ENCODE measurements at regions not wholly inside any gene's neighbourhood (a gene's known extent, or its start where the extent isn't known, plus 50 kb on each side); places are given as distances from the start of the nearest gene placed in this dataset.

DNA sequence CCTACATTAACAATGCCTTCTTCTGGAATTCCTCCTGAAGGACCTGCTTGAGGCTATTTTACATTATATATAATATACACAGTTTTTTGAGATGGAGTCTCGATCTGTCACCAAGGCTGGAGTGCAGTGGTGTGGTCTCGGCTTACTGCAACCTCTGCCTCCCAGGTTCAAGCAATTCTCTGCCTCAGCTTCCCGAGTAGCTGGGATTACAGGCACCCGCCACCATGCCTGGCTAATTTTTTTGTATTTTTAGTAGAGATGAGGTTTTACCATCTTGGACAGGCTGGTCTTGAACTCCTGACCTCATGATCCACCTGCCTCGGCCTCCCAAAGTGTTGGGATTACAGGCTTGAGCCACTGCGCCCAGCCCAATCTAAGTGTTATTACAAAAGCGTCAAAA lies 71.9 kb upstream of the PRR23C start:
- DNase-seq: peak; percentile 2

- DNase-seq: peak; percentile 29
These were observed 72.5 kb upstream of the PRR23C start for GRCh38 chr3:139117136-139117675.

GRCh38 chr3:139117883-139118760 lies 73.4 kb upstream of the PRR23C start:
- peak; percentile 35 for DNase-seq

GRCh38 chr3:139118835-139119234 lies 74.1 kb upstream of the PRR23C start:
- DNase-seq: peak; percentile 30

- peak; percentile 38 for DNase-seq
These were observed 74.8 kb upstream of the PRR23C start for GRCh38 chr3:139119331-139120025.

- peak; percentile 77 for DNase-seq
These were observed 75.7 kb upstream of the PRR23C start for GRCh38 chr3:139120086-139121056.

DNA sequence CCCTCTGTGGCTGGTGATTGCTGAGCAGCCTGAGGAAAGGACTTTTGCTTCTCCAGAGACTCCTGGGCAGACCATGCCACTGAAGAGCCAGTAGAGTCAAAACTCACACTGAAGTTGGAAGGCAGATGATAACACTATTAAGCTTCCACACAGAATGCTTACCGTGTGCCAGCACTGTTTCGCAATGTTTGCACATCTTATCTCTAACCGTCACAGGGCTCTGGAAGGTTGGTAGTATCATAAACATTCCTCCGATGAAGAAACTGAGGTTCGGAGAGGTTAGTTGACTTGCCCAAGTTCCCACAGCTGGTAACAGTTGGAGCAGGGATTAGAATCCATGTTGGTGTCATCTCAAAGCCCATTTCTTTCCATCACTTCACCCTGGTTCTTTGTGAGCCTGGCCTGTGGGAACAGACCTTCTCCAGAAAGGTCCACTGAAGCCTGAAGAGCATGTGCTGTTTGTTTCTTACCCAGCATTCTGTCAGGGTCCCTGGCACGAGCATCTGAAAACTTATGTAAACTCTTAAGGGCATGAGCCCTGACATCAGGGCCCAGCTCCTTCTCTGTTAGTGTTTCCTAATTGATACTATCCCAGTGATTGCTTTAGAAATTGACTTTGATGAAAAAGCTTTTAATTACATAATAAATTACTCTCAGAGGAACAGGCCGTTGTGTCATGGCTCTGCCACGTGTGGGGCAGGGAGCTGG lies 77.0 kb upstream of the PRR23C start:
- peak; percentile 28 for DNase-seq

DNA sequence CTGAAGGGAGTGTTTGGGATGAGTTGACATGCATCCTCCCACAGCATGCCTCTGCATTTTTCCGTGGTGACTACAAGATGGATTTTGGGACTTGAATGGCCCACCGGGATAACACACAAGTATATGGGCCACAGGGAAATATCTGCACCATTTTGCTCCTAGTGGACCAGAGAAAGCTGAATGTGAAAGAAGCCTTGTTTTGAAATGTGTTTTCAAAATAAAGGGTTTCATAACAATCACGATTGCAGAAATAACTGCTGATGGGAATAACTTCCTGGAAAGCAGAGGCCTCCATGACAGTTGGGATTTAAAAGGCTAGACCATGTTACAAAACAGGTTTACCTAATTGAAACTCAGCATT lies 77.5 kb upstream of the PRR23C start:
- DNase-seq: peak; percentile 38

DNA sequence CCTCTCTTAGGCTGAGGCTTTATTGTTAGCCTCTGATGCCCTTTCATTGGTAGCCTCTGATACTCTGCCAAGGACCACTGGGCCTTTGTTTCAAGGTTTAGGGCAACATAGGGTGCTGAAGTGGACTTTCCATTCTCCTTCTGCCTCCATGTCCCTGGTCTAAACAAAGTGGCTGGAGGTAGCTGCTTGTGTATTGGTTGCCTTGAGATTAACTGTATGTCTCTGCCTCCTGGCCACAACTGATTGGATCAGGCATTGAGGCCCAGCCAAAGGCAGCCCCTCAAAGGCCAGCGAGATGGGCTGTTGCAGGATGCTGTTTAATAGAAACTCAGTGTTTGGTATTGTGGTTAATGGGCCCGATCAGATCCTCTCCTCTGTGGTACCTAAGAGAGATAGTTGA lies 77.9 kb upstream of the PRR23C start:
- peak; percentile 2 for DNase-seq

GRCh38 chr3:139123377-139124095 lies 78.8 kb upstream of the PRR23C start:
- DNase-seq: peak; percentile 28

DNA sequence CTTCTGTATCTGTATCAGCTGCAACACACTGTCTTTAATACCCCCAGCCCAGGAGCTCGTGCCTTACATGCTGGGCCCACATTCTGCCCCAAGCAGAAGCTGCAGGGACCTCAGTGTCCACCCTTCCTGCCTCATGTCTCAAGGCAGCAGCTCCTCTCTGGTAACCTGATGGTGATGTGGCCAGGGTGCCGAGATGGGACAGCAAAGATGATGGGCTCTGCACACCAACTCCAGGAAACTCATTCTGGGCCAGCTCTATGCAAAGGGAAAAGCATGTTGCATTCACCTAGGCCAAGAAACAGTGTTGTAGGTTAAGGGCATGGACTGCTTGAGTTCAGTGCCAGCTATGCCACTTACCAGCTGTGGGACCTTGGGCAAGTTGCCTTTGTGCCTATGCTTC lies 79.5 kb upstream of the PRR23C start:
- DNase-seq: peak; percentile 11

DNA sequence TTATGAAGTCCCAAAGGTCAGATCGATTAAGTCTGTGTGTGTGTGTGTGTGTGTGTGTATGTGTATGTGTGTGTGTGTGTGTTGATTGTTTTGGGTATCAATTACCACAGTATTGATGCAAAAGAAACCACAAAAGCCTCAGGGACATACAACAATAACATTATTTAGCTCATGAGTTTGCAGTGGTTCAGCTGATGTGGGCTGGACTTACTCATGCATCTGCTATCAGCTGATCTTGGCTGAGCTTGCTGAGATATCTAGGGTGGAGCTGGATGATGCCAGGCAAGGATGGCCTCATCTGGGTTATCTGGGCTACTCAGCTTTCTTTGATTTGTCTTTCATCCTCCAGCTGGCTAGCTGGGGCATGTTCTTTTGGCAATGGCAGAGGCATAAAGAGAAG lies 82.4 kb upstream of the PRR23C start:
- DNase-seq: peak; percentile 45

DNA sequence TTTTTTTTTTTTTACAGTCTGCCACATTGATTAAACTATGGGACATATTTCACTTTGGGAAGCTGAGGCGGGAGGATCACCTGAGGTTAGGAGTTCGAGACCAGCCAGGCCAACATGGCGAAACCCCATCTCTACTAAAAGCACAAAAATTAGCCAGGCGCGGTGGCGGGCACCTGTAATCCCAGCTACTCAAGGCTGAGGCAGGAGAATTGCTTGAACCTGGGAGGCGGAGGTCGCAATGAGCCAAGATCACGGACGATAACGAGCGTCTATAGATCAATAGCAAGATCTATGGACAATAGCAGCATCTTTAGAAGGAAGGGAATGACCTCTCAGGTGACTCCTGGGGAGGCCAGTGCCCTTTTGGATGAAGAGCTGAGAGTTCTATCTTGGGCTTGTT lies 82.9 kb upstream of the PRR23C start:
- peak; percentile 4 for DNase-seq

DNA sequence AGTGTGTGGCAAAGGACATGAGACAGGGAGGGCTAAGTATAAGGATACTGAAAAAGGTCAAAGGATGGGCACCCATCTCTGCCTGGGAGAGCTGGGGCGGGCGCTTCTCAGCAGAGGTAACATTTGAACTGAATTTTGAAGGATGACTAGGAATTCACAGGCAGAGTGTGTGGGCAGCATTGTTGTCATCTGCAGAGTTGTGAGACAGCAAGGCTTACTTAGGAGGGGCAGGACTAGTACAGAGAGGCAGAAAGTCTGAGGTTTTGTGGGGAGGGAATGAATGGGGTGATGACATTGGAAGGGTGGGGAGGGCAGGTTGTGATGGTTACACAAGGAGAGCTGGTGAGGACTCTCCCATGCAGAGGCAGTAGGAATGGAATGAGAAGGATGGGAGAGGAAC lies 84.1 kb upstream of the PRR23C start:
- peak; percentile 24 for DNase-seq

- DNase-seq: peak; percentile 38
These were observed 85.2 kb upstream of the PRR23C start for GRCh38 chr3:139129892-139130291.

GRCh38 chr3:139130390-139131140 lies 85.9 kb upstream of the PRR23C start:
- no peak for DNase-seq

DNA sequence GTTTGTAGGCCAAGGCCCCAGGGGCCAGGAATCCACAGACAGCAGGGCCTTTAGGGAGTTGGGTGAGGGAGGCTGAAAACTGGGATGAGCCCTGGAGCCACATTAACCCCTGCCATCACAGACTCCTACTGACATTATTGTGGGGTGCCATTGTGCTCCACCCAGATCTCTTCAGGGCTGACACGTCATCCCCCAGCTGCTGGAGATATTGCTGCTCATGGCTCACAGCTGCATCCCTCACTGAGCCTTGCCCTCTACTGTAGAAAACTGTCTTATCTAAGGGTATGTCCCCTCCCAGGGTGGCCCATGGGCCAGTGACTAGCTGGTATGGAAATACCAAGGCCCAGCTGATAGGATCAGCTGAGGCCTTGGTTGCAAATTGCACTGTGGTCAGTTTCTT lies 87.3 kb upstream of the PRR23C start:
- DNase-seq: no peak

GRCh38 chr3:139132976-139133375 lies 88.3 kb upstream of the PRR23C start:
- DNase-seq: no peak

- DNase-seq: no peak
These were observed 90.1 kb upstream of the PRR23C start for GRCh38 chr3:139134678-139135372.

- DNase-seq: no peak
These were observed 91.0 kb upstream of the PRR23C start for GRCh38 chr3:139135657-139136056.

All from islet precursor cell (in vitro differentiated cells).